ENCODE measurements at regions not wholly inside any gene's neighbourhood (a gene's known extent, or its start where the extent isn't known, plus 50 kb on each side); places are given as distances from the start of the nearest gene placed in this dataset.

GRCh38 chr4:77538144-77538543, 67.5 kb upstream of the CXCL13 start:
- DNase-seq, result no peak

GRCh38 chr4:77538574-77539157, 67.0 kb upstream of the CXCL13 start:
- DNase-seq, result no peak

Data from right forelimb (tissue), 1 donor.